ENCODE measurements at regions not wholly inside any gene's neighbourhood (a gene's known extent, or its start where the extent isn't known, plus 50 kb on each side); places are given as distances from the start of the nearest gene placed in this dataset.
"Not testable (repeated sequence)": the region's sequence is repeated elsewhere in the genome, so short reads cannot be mapped to it uniquely, and the experiment has no call there.

GRCh38 chr5:68021916-68022315, 193.6 kb upstream of the PIK3R1 start:
- DNase-seq (ENCODE audit: low spot score) = no peak

DNA sequence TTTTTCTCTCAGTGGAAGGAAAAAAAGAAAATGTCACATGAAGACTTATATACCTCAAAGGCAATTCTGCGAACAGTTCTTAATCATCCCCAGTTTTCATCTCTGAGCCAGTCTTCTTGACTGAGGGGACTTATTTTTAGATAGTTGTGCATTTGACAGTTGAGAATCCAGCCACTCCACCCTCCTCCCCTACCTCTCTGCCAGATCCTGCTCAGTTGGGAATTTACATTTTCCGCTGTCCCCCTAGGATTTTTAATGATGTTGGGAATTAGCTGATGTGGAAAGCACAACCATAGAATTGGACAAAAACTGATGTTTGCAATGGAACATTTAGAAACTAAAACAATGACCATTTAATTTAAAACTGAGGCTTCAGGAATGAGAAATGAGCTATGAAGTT, 194.3 kb upstream of the PIK3R1 start:
- DNase-seq (ENCODE audit: low spot score) = no peak

GRCh38 chr5:68020461-68020969, 195.0 kb upstream of the PIK3R1 start:
- not testable (repeated sequence) for DNase-seq (ENCODE audit: low spot score)

DNA sequence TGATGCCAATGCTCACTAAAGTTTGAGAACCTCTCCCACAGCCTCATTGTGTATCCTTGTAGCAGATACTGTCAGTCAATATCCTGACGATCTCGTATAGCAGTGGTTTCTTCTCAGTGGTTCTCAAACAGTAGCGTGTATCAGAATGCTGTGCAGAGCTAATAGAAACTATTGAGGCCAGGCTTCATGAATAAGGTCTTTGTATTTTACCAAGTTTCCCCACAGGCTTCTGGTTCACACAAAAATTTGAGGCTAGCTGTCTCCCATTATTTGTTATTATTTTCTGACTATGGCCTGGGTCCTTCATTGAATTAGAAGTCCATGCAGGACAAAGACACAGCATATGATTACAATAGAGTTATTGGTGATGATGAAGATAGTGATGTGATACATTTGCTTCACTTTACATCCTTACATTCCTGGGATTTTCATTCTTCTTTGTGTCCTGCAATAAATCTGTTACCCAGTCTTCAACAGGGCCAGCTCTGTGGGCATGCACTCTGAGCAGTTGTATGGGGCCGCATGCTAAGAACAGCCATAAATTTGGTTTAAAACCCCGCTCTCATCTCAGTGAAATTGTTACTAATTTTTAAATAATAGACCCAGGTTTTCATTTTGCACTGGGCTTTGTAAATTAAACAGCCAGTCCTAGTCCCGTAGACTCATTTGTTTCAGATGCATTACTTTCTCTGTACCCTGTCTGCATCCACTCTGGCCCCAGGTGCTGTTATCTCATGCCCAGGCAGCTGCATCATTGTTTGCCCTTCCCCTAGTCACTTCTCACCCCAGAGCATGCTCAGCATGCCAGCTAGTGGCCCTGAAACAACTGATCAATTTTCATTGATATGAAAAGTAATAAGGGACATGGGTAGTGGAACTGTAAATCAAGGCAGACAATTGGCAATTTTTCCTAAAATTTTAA, 199.9 kb upstream of the PIK3R1 start:
- no peak for DNase-seq (ENCODE audit: low spot score)

- no peak for DNase-seq (ENCODE audit: low spot score)
Measured at GRCh38 chr5:68012831-68013230, 202.7 kb upstream of the PIK3R1 start.

- DNase-seq (ENCODE audit: low spot score) = no peak
Measured at GRCh38 chr5:68012429-68012828, 203.1 kb upstream of the PIK3R1 start.

DNA sequence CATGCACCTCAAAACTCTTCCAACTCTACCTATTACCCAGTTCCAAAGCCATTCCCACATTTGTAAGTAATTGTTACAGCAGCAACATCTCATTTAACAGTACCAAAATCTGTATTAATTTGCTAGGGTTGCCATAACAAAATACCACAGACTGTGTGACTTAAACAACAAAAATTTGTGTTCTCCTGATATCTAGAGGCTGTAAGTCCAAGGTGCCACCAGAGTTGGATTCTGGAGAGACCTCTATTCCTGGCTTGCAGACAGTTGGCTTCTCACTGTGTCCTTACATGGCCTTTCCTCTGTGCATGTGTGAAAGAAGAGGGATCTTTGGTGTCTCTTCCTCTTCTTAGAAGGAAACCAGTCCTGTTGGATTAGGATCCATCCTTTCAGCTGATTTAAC, 203.8 kb upstream of the PIK3R1 start:
- DNase-seq (ENCODE audit: low spot score) = no peak

DNA sequence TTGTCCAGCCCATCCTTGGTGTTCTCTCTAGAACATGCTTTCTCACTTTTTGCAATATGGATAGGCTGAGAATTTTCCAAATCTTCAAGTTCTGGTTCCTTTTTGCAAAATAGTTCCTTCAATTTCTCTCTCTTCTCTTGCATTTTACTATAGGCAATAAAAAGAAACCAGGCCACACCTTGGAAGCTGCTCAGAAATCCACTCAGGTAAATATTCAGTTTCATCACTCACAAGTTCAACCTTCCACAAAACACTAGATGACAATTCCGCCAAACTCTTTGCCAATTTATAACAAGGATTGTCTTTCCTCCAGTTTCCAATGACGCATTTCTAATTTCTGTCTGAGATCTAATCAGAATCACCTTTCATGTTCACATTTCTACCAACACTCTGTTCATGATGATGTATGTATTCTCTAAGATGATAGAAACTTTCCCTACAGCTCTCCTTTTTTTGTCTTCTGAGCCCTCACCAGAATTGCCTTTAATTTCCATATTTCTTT, 204.2 kb upstream of the PIK3R1 start:
- no peak for DNase-seq (ENCODE audit: low spot score)

DNA sequence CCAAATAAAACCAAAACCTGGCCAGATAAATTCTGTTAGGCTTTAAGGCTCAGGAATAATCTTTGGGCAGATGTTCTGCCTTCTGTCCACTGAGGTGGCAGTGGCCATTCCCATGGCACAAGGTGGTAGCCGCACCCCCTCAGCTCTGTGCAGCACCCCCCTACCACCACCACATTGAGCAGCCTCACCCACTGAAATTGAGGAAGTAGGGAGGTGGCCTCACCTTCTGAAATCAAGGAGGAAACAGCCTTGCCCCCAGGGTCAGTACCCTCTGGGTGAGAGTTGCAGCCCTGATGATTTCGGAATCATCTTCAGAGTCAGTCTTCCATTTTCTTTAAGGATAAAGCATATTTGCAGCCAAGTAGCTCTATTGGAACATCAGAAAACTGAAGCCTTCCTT, 204.8 kb upstream of the PIK3R1 start:
- DNase-seq (ENCODE audit: low spot score) = no peak

DNA sequence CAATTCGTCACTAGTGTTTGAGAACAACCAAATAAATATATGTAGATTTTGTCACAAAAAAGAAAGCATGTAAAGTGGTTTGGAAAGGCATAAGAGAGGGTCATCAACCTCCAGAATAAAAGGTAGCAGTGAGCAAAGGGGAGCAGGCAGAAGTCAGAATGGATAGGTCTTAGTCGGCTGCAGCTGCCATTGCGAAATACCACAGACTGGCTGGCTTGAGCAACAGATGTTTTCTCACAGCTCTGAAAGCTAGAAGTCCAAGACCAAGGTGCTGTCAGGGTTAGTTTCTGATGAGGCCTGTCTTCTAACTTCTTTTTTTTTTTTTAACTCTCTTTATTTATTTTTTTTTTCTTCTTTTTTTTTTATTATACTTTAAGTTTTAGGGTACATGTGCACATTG, 208.1 kb upstream of the PIK3R1 start:
- no peak for DNase-seq (ENCODE audit: low spot score)

- DNase-seq (ENCODE audit: low spot score) = no peak
Measured at GRCh38 chr5:68002836-68003235, 212.7 kb upstream of the PIK3R1 start.

DNA sequence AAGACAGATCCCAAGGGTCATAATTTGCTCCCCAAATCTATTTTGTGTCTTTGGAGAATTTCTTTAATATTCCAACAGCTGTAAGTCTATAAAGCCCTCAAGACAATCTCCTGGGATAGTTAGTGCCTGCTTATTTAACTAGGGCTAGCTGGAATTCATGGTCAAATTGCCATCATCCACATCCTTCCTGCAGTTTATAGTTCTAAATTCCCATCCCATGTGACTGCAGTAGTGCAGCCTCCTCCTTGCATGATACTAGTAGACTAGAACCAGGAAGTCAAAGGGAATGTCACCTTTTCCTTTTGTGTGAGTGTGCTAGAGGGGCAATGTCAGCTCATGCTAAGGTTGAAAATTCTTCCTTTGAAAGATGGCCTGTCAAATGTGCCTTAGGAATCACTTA, 214.8 kb upstream of the PIK3R1 start:
- DNase-seq (ENCODE audit: low spot score) = no peak

- DNase-seq (ENCODE audit: low spot score) = no peak
Measured at GRCh38 chr5:67999391-67999790, 216.2 kb upstream of the PIK3R1 start.

GRCh38 chr5:67998709-67999261, 216.8 kb upstream of the PIK3R1 start:
- no peak for DNase-seq (ENCODE audit: low spot score)

DNA sequence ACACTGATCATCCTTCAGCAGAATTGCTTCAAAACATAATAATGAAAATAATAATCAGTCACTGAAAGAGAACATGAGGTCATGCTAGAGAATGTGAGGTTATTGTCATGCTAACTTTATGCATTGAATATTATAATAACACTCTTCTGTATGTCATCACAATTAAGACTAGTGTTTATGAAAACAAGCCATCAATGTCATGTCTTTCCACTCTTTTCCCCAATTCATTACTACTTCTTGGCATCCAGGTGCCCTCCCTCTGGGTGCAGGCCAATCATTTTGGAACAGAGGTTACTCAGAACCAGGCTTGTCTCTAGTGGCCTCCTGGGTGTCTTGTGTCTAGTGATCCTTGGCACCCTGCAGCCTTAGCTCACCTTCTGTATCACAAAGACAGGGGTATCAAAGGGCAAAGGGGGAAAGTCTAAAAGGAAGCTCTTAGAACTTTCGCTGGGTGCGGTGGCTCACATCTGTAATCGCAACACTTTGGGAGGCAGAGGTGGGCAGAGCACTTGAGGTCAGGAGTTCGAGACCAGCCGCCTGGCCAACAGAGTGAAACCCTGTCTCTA, 217.6 kb upstream of the PIK3R1 start:
- DNase-seq (ENCODE audit: low spot score) = no peak

GRCh38 chr5:67997148-67997547, 218.4 kb upstream of the PIK3R1 start:
- DNase-seq (ENCODE audit: low spot score) = no peak

DNA sequence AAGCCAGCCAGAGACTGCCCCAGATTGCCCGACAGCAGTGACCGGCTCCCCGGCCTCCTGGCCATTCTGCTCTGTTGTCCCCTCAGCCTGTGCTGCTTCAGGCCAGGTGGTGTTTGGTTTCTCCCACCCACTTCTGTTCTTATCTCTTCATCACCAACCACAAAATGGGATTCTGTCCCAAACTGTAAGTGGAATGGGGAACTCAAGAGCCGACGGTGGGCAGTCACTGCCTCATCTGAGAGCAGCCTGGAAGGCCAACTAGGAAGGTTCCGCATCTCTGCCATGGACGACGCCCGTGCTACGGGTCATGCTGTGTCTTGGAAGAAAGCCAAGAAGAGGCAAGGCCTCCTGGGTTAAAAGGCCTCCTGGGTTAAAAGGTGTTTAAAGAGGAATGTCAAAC, 219.0 kb upstream of the PIK3R1 start:
- no peak for DNase-seq (ENCODE audit: low spot score)

DNA sequence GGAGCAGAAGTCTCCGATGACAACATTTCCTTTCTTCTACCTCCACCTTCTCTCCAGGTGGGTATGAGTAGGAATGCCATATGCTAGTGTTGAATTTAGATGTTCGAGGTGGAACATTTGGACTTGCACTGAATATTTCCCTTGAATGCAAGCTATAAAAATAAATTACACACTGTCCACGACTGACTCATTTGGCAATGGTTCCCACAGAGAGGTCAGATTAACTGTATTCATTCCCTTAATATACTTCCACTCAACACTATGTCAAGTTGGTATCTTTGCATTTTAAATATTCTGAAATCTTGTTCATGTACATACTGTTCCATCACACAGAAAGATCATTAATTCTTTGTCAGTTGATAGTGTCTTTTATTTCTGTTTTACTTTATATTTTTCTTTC, 222.6 kb upstream of the PIK3R1 start:
- no peak for DNase-seq (ENCODE audit: low spot score)

GRCh38 chr5:67989456-67989855, 226.1 kb upstream of the PIK3R1 start:
- no peak for DNase-seq (ENCODE audit: low spot score)

GRCh38 chr5:67986761-67987160, 228.8 kb upstream of the PIK3R1 start:
- no peak for DNase-seq (ENCODE audit: low spot score)

DNA sequence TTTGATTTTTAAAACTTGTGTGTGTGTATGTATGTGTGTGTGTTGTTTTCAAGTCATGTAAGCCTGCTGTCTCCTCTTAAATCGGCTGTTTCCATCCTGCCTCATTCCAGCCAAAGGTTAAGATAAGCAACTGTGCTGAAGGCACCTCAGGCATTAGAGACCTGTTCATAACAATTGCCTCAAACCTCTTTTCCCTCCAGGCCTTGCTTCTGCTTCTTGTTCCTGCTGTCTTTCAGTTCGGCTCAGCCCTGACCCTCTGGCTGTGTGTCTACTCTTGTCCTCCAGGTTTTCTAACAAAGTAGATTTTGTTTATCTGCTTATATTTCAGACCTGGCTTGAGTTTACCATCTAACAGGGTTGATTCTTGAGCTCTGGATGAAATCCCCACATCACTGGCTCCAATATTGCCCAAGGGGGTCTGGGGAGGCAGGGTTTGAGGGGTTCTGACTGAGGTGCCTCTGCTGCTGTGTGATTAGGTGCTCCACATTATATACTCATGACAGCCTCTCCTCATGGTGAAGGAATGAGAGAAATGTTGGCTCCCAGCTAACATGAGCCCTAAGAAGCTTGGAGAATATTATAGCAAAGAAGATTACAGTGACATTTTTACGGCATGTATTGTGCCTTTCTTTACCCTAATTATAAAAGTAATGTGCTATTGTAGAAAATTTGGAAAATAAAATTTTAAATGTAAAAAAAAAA, 229.7 kb upstream of the PIK3R1 start:
- no peak for DNase-seq (ENCODE audit: low spot score)

DNA sequence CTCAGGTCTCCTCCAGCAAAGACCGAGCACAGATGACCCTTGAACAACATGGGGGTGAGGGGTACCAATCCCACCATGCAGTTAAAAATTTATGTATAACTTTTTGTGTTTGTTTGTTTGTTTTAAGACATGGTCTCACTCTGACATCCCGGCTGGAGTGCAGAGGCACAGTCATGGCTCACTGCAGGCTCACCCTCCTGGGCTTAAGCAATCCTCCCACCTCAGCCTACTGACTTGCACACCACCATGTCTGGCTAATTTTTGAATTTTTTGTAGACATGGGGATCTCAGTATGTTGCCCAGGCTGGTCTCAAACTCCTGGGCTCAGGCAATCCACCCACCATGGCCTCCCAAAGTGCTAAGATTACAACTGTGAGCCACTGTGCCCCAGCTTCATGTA, 231.0 kb upstream of the PIK3R1 start:
- no peak for DNase-seq (ENCODE audit: low spot score)
